ENCODE measurements at regions not wholly inside any gene's neighbourhood (a gene's known extent, or its start where the extent isn't known, plus 50 kb on each side); places are given as distances from the start of the nearest gene placed in this dataset.
A peak's percentile ranks its signal among the peaks of the same experiment; 100 is the strongest.

DNA sequence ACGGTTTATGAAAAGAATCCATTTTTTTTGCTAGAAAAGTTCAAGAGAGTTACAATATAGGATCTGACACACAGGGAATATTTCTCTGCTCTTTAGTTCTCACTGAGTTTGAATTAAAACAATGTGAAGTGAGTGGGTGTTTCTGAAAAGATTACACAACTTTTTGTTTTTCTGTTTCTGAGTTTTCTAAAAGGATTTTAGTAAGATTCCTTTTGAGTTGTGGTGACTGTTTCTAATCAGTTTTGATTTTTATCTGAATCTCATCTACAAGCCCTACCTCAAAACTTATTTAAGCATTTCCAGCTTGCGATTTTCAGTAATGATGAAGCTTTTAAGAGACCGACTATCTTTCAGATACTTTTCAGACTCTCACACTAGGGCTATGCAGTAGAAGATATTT lies 141.7 kb downstream of the GPAT3 start:
- intact Hi-C loops (cut with micrococcal nuclease): no loop called here
- Histone ChIP-seq H4K91ac (ENCODE audit: insufficient read depth, low read depth, low read length) (no peak overlapping the region), H2BK15ac (ENCODE audit: low read depth, low read length) (no peak overlapping the region), H3K18ac (ENCODE audit: low read depth, low read length) (no peak overlapping the region), H3K4me1 (ENCODE audit: control insufficient read depth, insufficient read depth, low read length) (no peaks in the 10 kb centered on the region), H3K4me2 (ENCODE audit: low read depth, low read length) (no peak overlapping the region), H3K27ac (ENCODE audit: insufficient read depth, low read length) (no peak overlapping the region), H3K9ac (ENCODE audit: low read depth, low read length) (no peak overlapping the region), H2AK5ac (ENCODE audit: low read depth, low read length) (no peak overlapping the region), H4K8ac (ENCODE audit: low read depth in 2 of 2, low read length in 2 of 2) (no peak overlapping the region), H3K23ac (ENCODE audit: low read depth, low read length) (no peak overlapping the region), H2BK5ac (ENCODE audit: low read depth, low read length, poor library complexity, severe bottlenecking) (no peak overlapping the region), H3K4me3 (ENCODE audit: insufficient read depth, low read depth, low read length) (no peak overlapping the region), H3K79me1 (ENCODE audit: low read depth in 1 of 2, low read length in 2 of 2) (no peaks in the 10 kb centered on the region), H3K14ac (replicated peaks; ENCODE audit: low read depth, low read length) (no peak overlapping the region), H3K27me3 (ENCODE audit: control insufficient read depth, insufficient read depth, low read length) (peaks cover 2% of the 10 kb centered on the region), H3K36me3 (ENCODE audit: control insufficient read depth, insufficient read depth, low read length) (no peaks in the 10 kb centered on the region), H3K4ac (ENCODE audit: low read depth, low read length) (no peak overlapping the region), H3K9me3 (ENCODE audit: control insufficient read depth, insufficient read depth, low read length) (no peaks in the 10 kb centered on the region), H3K56ac (ENCODE audit: extremely low read depth, insufficient read depth, low read length) (no peak overlapping the region), H4K5ac (ENCODE audit: low read depth, low read length) (no peak overlapping the region), H4K20me1 (ENCODE audit: insufficient read depth, low read length) (no peaks in the 10 kb centered on the region), H2AFZ (replicated peaks; ENCODE audit: low read length, poor library complexity) (no peak overlapping the region), H2AK9ac (replicated peaks; ENCODE audit: low read depth, low read length, poor library complexity) (no peak overlapping the region), H2BK120ac (ENCODE audit: low read depth, low read length) (no peak overlapping the region), H3K9me1 (ENCODE audit: insufficient read depth, low read length) (no peaks in the 10 kb centered on the region), H2BK20ac (ENCODE audit: low read depth, low read length) (no peak overlapping the region)
- no TSS peak for BruUV-seq (replicated peaks)
- ChIA-PET POLR2A (ENCODE audit: unreplicated experiment) (no interaction called here), CTCF (no interaction called here)
- in situ Hi-C loops (cut with MboI; ENCODE audit: low sequenced_read_pairs): no loop called here
- ATAC-seq (ENCODE audit: low read depth): no peak
- dilution Hi-C loops (cut with HindIII; ENCODE audit: low sequenced_read_pairs, unreplicated experiment): no loop called here
- TF ChIP-seq RAD21 (IDR thresholded peaks at IDR 0.05; ENCODE audit: low read length): no peak
- peak; percentile 7; the same call in 1 of the 2 replicates for TF ChIP-seq CEBPB (IDR thresholded peaks at IDR 0.05; ENCODE audit: low read depth, low read length)
- TF ChIP-seq, protein P1, sequence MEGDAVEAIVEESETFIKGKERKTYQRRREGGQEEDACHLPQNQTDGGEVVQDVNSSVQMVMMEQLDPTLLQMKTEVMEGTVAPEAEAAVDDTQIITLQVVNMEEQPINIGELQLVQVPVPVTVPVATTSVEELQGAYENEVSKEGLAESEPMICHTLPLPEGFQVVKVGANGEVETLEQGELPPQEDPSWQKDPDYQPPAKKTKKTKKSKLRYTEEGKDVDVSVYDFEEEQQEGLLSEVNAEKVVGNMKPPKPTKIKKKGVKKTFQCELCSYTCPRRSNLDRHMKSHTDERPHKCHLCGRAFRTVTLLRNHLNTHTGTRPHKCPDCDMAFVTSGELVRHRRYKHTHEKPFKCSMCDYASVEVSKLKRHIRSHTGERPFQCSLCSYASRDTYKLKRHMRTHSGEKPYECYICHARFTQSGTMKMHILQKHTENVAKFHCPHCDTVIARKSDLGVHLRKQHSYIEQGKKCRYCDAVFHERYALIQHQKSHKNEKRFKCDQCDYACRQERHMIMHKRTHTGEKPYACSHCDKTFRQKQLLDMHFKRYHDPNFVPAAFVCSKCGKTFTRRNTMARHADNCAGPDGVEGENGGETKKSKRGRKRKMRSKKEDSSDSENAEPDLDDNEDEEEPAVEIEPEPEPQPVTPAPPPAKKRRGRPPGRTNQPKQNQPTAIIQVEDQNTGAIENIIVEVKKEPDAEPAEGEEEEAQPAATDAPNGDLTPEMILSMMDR (conservative IDR thresholded peaks at IDR 0.05; ENCODE audit: low read depth, low read length): no peak
- WGBS, 2 experiments (ENCODE audit: extremely low coverage in 2 of 2, insufficient read length in 1 of 2): no CpG with 5 or more reads among the region's 3 CpGs
- no peak for DNase-seq

Data from IMR-90 (cell line).